ENCODE measurements at regions not wholly inside any gene's neighbourhood (a gene's known extent, or its start where the extent isn't known, plus 50 kb on each side); places are given as distances from the start of the nearest gene placed in this dataset.

- no peak for TF ChIP-seq CHD2 (IDR thresholded peaks at IDR 0.05; ENCODE audit: borderline replicate concordance, low read depth, low read length)
- no peak for TF ChIP-seq MYC (IDR thresholded peaks at IDR 0.05; ENCODE audit: insufficient read depth, insufficient read length, insufficient replicate concordance, low read length, severe bottlenecking)
- no peak for TF ChIP-seq NR2F1 (conservative IDR thresholded peaks at IDR 0.05)
- no peak for TF ChIP-seq NR2C1 (IDR thresholded peaks at IDR 0.05)
- TF ChIP-seq JUND (IDR thresholded peaks at IDR 0.05; ENCODE audit: low read depth, low read length): no peak
- no peak for TF ChIP-seq CTCF (IDR thresholded peaks at IDR 0.05 in 2 of 3, conservative IDR thresholded peaks at IDR 0.05 in 1 of 3; ENCODE audit: control insufficient read depth in 2 of 3, extremely low read depth in 1 of 3, insufficient read depth in 1 of 3, low read depth in 3 of 3, low read length in 3 of 3)
- no peak for TF ChIP-seq TARDBP (IDR thresholded peaks at IDR 0.05; ENCODE audit: borderline replicate concordance)
- no peak for TF ChIP-seq SP1 (IDR thresholded peaks at IDR 0.05; ENCODE audit: low read depth, low read length)
- no peak for TF ChIP-seq E4F1 (IDR thresholded peaks at IDR 0.05; ENCODE audit: borderline replicate concordance, partially characterized antibody)
- no peak for TF ChIP-seq MAX (IDR thresholded peaks at IDR 0.05; ENCODE audit: low read depth, low read length)
These were observed 284.6 kb upstream of the RPS23 start for GRCh38 chr5:82562696-82563240.

All from GM12878 (cell line).